Sigmoid colon (tissue), 6 donors: ENCODE measurements at regions not wholly inside any gene's neighbourhood (a gene's known extent, or its start where the extent isn't known, plus 50 kb on each side); places are given as distances from the start of the nearest gene placed in this dataset.

ENCODE experiments used
- DNase-seq: peaks from one replicate; pipeline ENCODE4 v3.0.0-alpha.2; 2019
- H3K27ac ChIP-seq, 4 donors: fragments of 200-600 bp; sonication (generic); one replicate each; pipeline ENCODE4 v1.5.1; 2016 to 2019; ENCODE audit warnings: mild to moderate bottlenecking in 1 of 4
- H3K27me3 ChIP-seq, 3 donors: fragments of 200-600 bp; sonication (generic); one replicate each; pipeline ENCODE4 v1.5.1; 2019; ENCODE audit warnings: mild to moderate bottlenecking in 1 of 3
- H3K36me3 ChIP-seq, 4 donors: fragments of 200-600 bp; sonication (generic); one replicate each; pipeline ENCODE4 v1.5.1; 2016 to 2019
- H3K4me1 ChIP-seq, 4 donors: fragments of 200-600 bp; sonication (generic); one replicate each; pipeline ENCODE4 v1.5.1; 2017 to 2019
- H3K4me3 ChIP-seq, 4 donors: fragments of 200-600 bp; sonication (generic); one replicate each; pipeline ENCODE4 v1.5.1; 2017 to 2019; ENCODE audit warnings: mild to moderate bottlenecking in 2 of 4, moderate library complexity in 1 of 4
- H3K9me3 ChIP-seq, 4 donors: fragments of 200-600 bp in 3 of 4; sonication (generic) in 3 of 4; one replicate each; pipeline versions ENCODE4 v1.5.1 to v1.6.1; 2013 to 2019
- CTCF ChIP-seq, 4 experiments: fragments of 450-650 bp in 3 of 4; fragments of 200-600 bp in 1 of 4; IDR thresholded peaks; one replicate each; pipeline ENCODE4 v1.5.1; 2016 to 2019; ENCODE audit warnings: antibody characterized with exemption in 4 of 4, mild to moderate bottlenecking in 3 of 4, moderate library complexity in 2 of 4
- EP300 ChIP-seq, 4 donors: sonication (generic); formaldehyde crosslinking; IDR thresholded peaks; one replicate each; pipeline ENCODE4 v1.6.1; 2017; ENCODE audit warnings: antibody characterized with exemption in 4 of 4
- POLR2A ChIP-seq, 2 donors: fragments of 450-650 bp; IDR thresholded peaks; one replicate each; pipeline ENCODE4 v1.6.1; 2016; ENCODE audit warnings: antibody characterized with exemption in 2 of 2, mild to moderate bottlenecking in 2 of 2, moderate library complexity in 2 of 2
- POLR2AphosphoS5 ChIP-seq, 4 donors: sonication (generic); formaldehyde crosslinking; IDR thresholded peaks; one replicate each; pipeline ENCODE4 v1.6.1; 2017; ENCODE audit warnings: antibody characterized with exemption in 4 of 4
- WGBS, 2 donors: extraction: QIAGEN DNeasy Blood & Tissue Kit; methylation state at CpG; one replicate each; pipeline ENCODE4 v1.1.7; 2013; 5-methylcytosine and 5-hydroxymethylcytosine counted together
- intact Hi-C: fragments of 100-400 bp; cut with DNase I; formaldehyde crosslinking; loops from one replicate; pipeline ENCODE4 v1.15.1; 2023
- donor health status: healthy with polysubstance abuse.
- donor health status: healthy.

DNA sequence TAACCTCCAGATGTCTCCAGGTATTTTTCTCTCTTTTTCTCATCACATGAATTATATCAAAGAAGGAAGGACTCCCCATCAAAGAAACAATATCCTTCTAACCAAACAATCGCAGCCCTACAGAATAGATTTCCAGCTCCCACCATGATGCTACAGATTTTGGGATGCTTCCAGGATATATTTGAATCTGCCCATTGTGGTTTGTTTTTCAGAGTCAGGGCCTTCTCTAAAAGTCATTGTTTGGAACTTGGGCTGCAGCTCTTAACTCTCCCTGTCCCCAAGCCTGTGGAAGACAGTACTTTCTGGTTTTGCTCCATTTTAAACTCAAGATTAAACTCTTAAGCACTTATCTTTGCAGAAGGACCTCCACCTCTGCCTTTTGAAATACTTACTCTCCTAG lies 223.2 kb downstream of the PMAIP1 start:
- no peak for TF ChIP-seq POLR2A (IDR thresholded peaks at IDR 0.05)
- TF ChIP-seq POLR2AphosphoS5 (IDR thresholded peaks at IDR 0.05) = no peak
- TF ChIP-seq CTCF (IDR thresholded peaks at IDR 0.05) = no peak
- no peak for TF ChIP-seq EP300 (IDR thresholded peaks at IDR 0.05)
- H3K4me3 ChIP-seq = no peak overlapping the region
- H3K27ac ChIP-seq = no peak overlapping the region
- no peak for DNase-seq
- WGBS, 2 donors = 91 to 95% methylated on average over 1 of the region's 1 CpG
- H3K27me3 ChIP-seq = no peaks in the 10 kb centered on the region
- intact Hi-C loops = no loop called here
- no peaks in the 10 kb centered on the region for H3K9me3 ChIP-seq
- H3K36me3 ChIP-seq = no peaks in the 10 kb centered on the region
- no peaks in the 10 kb centered on the region for H3K4me1 ChIP-seq

DNA sequence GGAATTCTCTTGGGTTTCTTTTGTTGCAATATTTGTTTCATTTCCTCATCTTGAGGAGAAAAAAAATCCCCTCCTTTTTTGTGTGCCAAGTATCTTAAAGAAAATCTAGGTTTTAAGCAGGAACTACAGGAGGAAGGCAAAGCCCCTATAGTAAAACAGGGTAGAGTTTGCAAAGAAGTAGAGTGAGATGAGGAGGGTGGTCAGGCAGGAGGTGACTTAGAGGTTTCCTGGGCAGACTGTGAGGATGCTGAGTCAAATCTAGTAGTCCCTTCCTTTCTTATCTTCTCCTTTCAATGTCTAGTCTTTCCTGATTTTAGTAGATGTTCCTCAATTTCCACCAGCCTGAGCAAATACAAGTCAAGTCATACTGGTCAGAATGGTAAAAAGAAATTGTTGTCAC lies 222.5 kb downstream of the PMAIP1 start:
- Histone ChIP-seq H3K9me3 (no peaks in the 10 kb centered on the region), H3K4me3 (no peak overlapping the region), H3K36me3 (no peaks in the 10 kb centered on the region), H3K27ac (no peak overlapping the region), H3K27me3 (no peaks in the 10 kb centered on the region), H3K4me1 (no peaks in the 10 kb centered on the region)
- DNase-seq = no peak
- no peak for TF ChIP-seq POLR2AphosphoS5 (IDR thresholded peaks at IDR 0.05)
- TF ChIP-seq CTCF (IDR thresholded peaks at IDR 0.05) = no peak
- no peak for TF ChIP-seq POLR2A (IDR thresholded peaks at IDR 0.05)
- no peak for TF ChIP-seq EP300 (IDR thresholded peaks at IDR 0.05)
- intact Hi-C loops = no loop called here

GRCh38 chr18:60120231-60120750 lies 220.5 kb downstream of the PMAIP1 start:
- 22 to 75% methylated on average over 5 of the region's 5 CpGs for WGBS, 2 donors
- TF ChIP-seq POLR2A (IDR thresholded peaks at IDR 0.05) (no peak), CTCF (IDR thresholded peaks at IDR 0.05) (no peak), EP300 (IDR thresholded peaks at IDR 0.05) (no peak), POLR2AphosphoS5 (IDR thresholded peaks at IDR 0.05) (no peak)

GRCh38 chr18:60117321-60117720 lies 217.5 kb downstream of the PMAIP1 start:
- Histone ChIP-seq H3K4me3 (no peak overlapping the region), H3K36me3 (no peaks in the 10 kb centered on the region), H3K27ac (no peak overlapping the region), H3K4me1 (no peaks in the 10 kb centered on the region), H3K27me3 (no peaks in the 10 kb centered on the region), H3K9me3 (no peaks in the 10 kb centered on the region)
- DNase-seq = no peak
- TF ChIP-seq CTCF (IDR thresholded peaks at IDR 0.05) = no peak
- TF ChIP-seq POLR2AphosphoS5 (IDR thresholded peaks at IDR 0.05) = no peak
- WGBS, 2 donors = 33 to 68% methylated on average over 6 of the region's 6 CpGs
- intact Hi-C loops = no loop called here

More at GRCh38 chr18:60120231-60120750, 220.5 kb downstream of the PMAIP1 start:
- Histone ChIP-seq H3K4me3 (no peak overlapping the region), H3K36me3 (no peaks in the 10 kb centered on the region), H3K27me3 (no peaks in the 10 kb centered on the region), H3K27ac (no peak overlapping the region), H3K9me3 (no peaks in the 10 kb centered on the region), H3K4me1 (no peaks in the 10 kb centered on the region)
- no peak for DNase-seq
- intact Hi-C loops = no loop called here

GRCh38 chr18:60113396-60113795 lies 213.6 kb downstream of the PMAIP1 start:
- TF ChIP-seq POLR2A (IDR thresholded peaks at IDR 0.05) (no peak), POLR2AphosphoS5 (IDR thresholded peaks at IDR 0.05) (no peak), CTCF (IDR thresholded peaks at IDR 0.05) (no peak), EP300 (IDR thresholded peaks at IDR 0.05) (no peak)
- intact Hi-C loops = no loop called here
- Histone ChIP-seq H3K9me3 (no peaks in the 10 kb centered on the region), H3K27ac (no peak overlapping the region), H3K27me3 (no peaks in the 10 kb centered on the region), H3K4me3 (no peak overlapping the region), H3K36me3 (no peaks in the 10 kb centered on the region), H3K4me1 (no peaks in the 10 kb centered on the region)
- no peak for DNase-seq
